Loucy (cell line): ENCODE measurements at regions not wholly inside any gene's neighbourhood (a gene's known extent, or its start where the extent isn't known, plus 50 kb on each side); places are given as distances from the start of the nearest gene placed in this dataset.

ENCODE experiments used
- EZH2phosphoT487 ChIP-seq: fragments of 200-600 bp; IDR thresholded peaks from 2 replicates; pipeline ENCODE4 v1.6.1; 2018; ENCODE audit warnings: antibody characterized with exemption, mild to moderate bottlenecking, moderate library complexity, borderline replicate concordance
- TF ChIP-seq, protein P1 (sequence below): fragments of 200-600 bp; sonication (generic); conservative IDR thresholded peaks from 2 replicates; pipeline ENCODE4 v1.5.1; 2014; ENCODE audit warnings: mild to moderate bottlenecking, antibody characterized with exemption, low read length

GRCh38 chr12:126425264-126425663 is 1360.0 kb downstream of the AACS start:
- TF ChIP-seq, protein P1, sequence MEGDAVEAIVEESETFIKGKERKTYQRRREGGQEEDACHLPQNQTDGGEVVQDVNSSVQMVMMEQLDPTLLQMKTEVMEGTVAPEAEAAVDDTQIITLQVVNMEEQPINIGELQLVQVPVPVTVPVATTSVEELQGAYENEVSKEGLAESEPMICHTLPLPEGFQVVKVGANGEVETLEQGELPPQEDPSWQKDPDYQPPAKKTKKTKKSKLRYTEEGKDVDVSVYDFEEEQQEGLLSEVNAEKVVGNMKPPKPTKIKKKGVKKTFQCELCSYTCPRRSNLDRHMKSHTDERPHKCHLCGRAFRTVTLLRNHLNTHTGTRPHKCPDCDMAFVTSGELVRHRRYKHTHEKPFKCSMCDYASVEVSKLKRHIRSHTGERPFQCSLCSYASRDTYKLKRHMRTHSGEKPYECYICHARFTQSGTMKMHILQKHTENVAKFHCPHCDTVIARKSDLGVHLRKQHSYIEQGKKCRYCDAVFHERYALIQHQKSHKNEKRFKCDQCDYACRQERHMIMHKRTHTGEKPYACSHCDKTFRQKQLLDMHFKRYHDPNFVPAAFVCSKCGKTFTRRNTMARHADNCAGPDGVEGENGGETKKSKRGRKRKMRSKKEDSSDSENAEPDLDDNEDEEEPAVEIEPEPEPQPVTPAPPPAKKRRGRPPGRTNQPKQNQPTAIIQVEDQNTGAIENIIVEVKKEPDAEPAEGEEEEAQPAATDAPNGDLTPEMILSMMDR: no peak
- no peak for TF ChIP-seq EZH2phosphoT487
